Testis (tissue), 2 donors: ENCODE measurements at regions not wholly inside any gene's neighbourhood (a gene's known extent, or its start where the extent isn't known, plus 50 kb on each side); places are given as distances from the start of the nearest gene placed in this dataset.

ENCODE experiments used
- DNase-seq: peaks from one replicate; pipeline ENCODE4 v3.0.0-alpha.2; 2019
- H3K27ac ChIP-seq, 2 donors: fragments of 200-600 bp; sonication (generic); one replicate each; pipeline ENCODE4 v1.5.1; 2019
- H3K27me3 ChIP-seq: fragments of 200-600 bp; sonication (generic); one replicate; pipeline ENCODE4 v1.5.1; 2019
- H3K36me3 ChIP-seq: fragments of 200-600 bp; sonication (generic); one replicate; pipeline ENCODE4 v1.5.1; 2017; ENCODE audit warnings: low read depth; ENCODE audit errors: missing control alignments
- H3K4me1 ChIP-seq: fragments of 200-600 bp; sonication (generic); one replicate; pipeline ENCODE4 v1.5.1; 2019
- H3K4me3 ChIP-seq, 2 donors: fragments of 200-600 bp; sonication (generic); one replicate each; pipeline ENCODE4 v1.5.1; 2017 to 2019
- H3K9me3 ChIP-seq: fragments of 200-600 bp; sonication (generic); one replicate; pipeline ENCODE4 v1.5.1; 2017
- CTCF ChIP-seq, 3 experiments: fragments of 450-650 bp in 2 of 3; fragments of 200-600 bp in 1 of 3; sonication (generic) in 1 of 3; IDR thresholded peaks; one replicate each; pipeline ENCODE4 v1.5.1; 2016 to 2019; ENCODE audit warnings: antibody characterized with exemption in 3 of 3, mild to moderate bottlenecking in 2 of 3, moderate library complexity in 1 of 3
- POLR2A ChIP-seq: fragments of 450-650 bp; IDR thresholded peaks from one replicate; pipeline ENCODE4 v1.6.1; 2017; ENCODE audit warnings: antibody characterized with exemption, mild to moderate bottlenecking, moderate library complexity
- WGBS, 2 donors: methylation state at CpG; one replicate each; pipeline ENCODE4 v1.1.5; 2018; 5-methylcytosine and 5-hydroxymethylcytosine counted together
- intact Hi-C: fragments of 100-400 bp; cut with DNase I; formaldehyde crosslinking; loops from one replicate; pipeline ENCODE4 v1.15.1; 2023; ENCODE audit warnings: low total_unique reads

GRCh38 chr17:22654447-22654846, 962.1 kb downstream of the KCNJ18 start:
- H3K9me3 ChIP-seq: no peaks in the 10 kb centered on the region
- intact Hi-C loops: no loop called here
- no peaks in the 10 kb centered on the region for H3K27me3 ChIP-seq
- no peaks in the 10 kb centered on the region for H3K4me1 ChIP-seq
- TF ChIP-seq CTCF (IDR thresholded peaks at IDR 0.05) (no peak), POLR2A (no peak)
- H3K4me3 ChIP-seq: no peak overlapping the region
- 67% methylated on average over 3 of the region's 3 CpGs for WGBS, 2 donors
- no peak overlapping the region for H3K27ac ChIP-seq
- DNase-seq: no peak
- H3K36me3 ChIP-seq: no peaks in the 10 kb centered on the region

GRCh38 chr17:22669721-22670120, 977.4 kb downstream of the KCNJ18 start:
- Histone ChIP-seq H3K36me3 (no peaks in the 10 kb centered on the region), H3K9me3 (no peaks in the 10 kb centered on the region), H3K4me1 (no peaks in the 10 kb centered on the region), H3K27ac (no peak overlapping the region), H3K4me3 (no peak overlapping the region), H3K27me3 (no peaks in the 10 kb centered on the region)
- DNase-seq: no peak
- intact Hi-C loops: no loop called here
- 59 to 70% methylated on average over 4 of the region's 4 CpGs for WGBS, 2 donors
- TF ChIP-seq CTCF (IDR thresholded peaks at IDR 0.05) (no peak), POLR2A (no peak)

GRCh38 chr17:22671110-22671509, 978.8 kb downstream of the KCNJ18 start:
- H3K36me3 ChIP-seq: no peaks in the 10 kb centered on the region
- no peak overlapping the region for H3K27ac ChIP-seq
- 77 to 82% methylated on average over 2 to 7 of the region's 7 CpGs for WGBS, 2 donors
- TF ChIP-seq POLR2A (no peak), CTCF (IDR thresholded peaks at IDR 0.05) (no peak)
- H3K27me3 ChIP-seq: no peaks in the 10 kb centered on the region
- H3K9me3 ChIP-seq: no peaks in the 10 kb centered on the region
- intact Hi-C loops: no loop called here
- no peaks in the 10 kb centered on the region for H3K4me1 ChIP-seq
- no peak overlapping the region for H3K4me3 ChIP-seq
- DNase-seq: no peak

- WGBS, 2 donors: 49 to 68% methylated on average over 27 to 35 of the region's 35 CpGs
- intact Hi-C loops: no loop called here
- no peaks in the 10 kb centered on the region for H3K9me3 ChIP-seq
- H3K27me3 ChIP-seq: no peaks in the 10 kb centered on the region
- TF ChIP-seq CTCF (IDR thresholded peaks at IDR 0.05): no peak
- TF ChIP-seq POLR2A: no peak
- no peaks in the 10 kb centered on the region for H3K4me1 ChIP-seq
- H3K4me3 ChIP-seq: no peak overlapping the region
- DNase-seq: no peak
- H3K27ac ChIP-seq: no peak overlapping the region
- H3K36me3 ChIP-seq: no peaks in the 10 kb centered on the region
These were observed 999.9 kb downstream of the KCNJ18 start for GRCh38 chr17:22692066-22692805.

GRCh38 chr17:22692806-22693171, 1000.5 kb downstream of the KCNJ18 start:
- WGBS, 2 donors: 56 to 71% methylated on average over 8 to 11 of the region's 11 CpGs
- H3K27me3 ChIP-seq: no peaks in the 10 kb centered on the region

More at GRCh38 chr17:22692806-22693171, 1000.5 kb downstream of the KCNJ18 start:
- TF ChIP-seq POLR2A (no peak), CTCF (IDR thresholded peaks at IDR 0.05) (no peak)
- Histone ChIP-seq H3K9me3 (no peaks in the 10 kb centered on the region), H3K27ac (no peak overlapping the region), H3K4me1 (no peaks in the 10 kb centered on the region), H3K4me3 (no peak overlapping the region), H3K36me3 (no peaks in the 10 kb centered on the region)
- no peak for DNase-seq
- intact Hi-C loops: no loop called here
